Kidney (tissue), 13 donors: ENCODE measurements at regions not wholly inside any gene's neighbourhood (a gene's known extent, or its start where the extent isn't known, plus 50 kb on each side); places are given as distances from the start of the nearest gene placed in this dataset.

ENCODE experiments used
- DNase-seq, 5 donors: peaks; one replicate each; pipeline ENCODE4 v3.0.0-alpha.2; 2013 to 2020
- FAIRE-seq: peaks from 2 replicates; lab custom pipeline; 2012; peaks lifted over from hg19 to GRCh38; lab: Jason Lieb, UNC
- H3K27ac ChIP-seq, 2 donors: one replicate each; pipeline ENCODE4 v1.7.0; 2013; ENCODE audit warnings: low read depth in 2 of 2, low read length in 2 of 2, inconsistent platforms in 1 of 2
- H3K27me3 ChIP-seq: one replicate; pipeline ENCODE4 v1.7.1; 2013; ENCODE audit warnings: low read length, inconsistent platforms; ENCODE audit not compliant: control insufficient read depth, insufficient read depth
- H3K36me3 ChIP-seq, 3 donors: one replicate each; pipeline versions ENCODE4 v1.7.0 to v1.7.1; 2013; ENCODE audit warnings: low read length in 3 of 3, control low read depth in 1 of 3, inconsistent platforms in 1 of 3; ENCODE audit not compliant: insufficient read depth in 3 of 3, control insufficient read depth in 2 of 3
- H3K4me1 ChIP-seq, 3 donors: one replicate each; pipeline versions ENCODE4 v1.7.0 to v1.7.1; 2013; ENCODE audit warnings: low read length in 3 of 3, inconsistent platforms in 1 of 3, low read depth in 1 of 3; ENCODE audit not compliant: control insufficient read depth in 2 of 3, insufficient read depth in 2 of 3
- H3K4me3 ChIP-seq, 3 donors: one replicate each; pipeline versions ENCODE4 v1.7.0 to v1.8.1; 2013; ENCODE audit warnings: low read length in 3 of 3, control low read depth in 1 of 3, inconsistent platforms in 1 of 3
- H3K9ac ChIP-seq, 3 donors: one replicate each; pipeline versions ENCODE4 v1.7.0 to v1.7.1; 2013; ENCODE audit warnings: low read length in 3 of 3, control low read depth in 1 of 3, inconsistent platforms in 1 of 3
- H3K9me3 ChIP-seq, 3 donors: one replicate each; pipeline versions ENCODE4 v1.7.0 to v1.7.1; 2013; ENCODE audit warnings: low read length in 3 of 3, control low read depth in 1 of 3, inconsistent platforms in 1 of 3; ENCODE audit not compliant: control insufficient read depth in 2 of 3, insufficient read depth in 1 of 3
- CTCF ChIP-seq: IDR thresholded peaks from 3 replicates; pipeline ENCODE4 v1.5.1; 2012; ENCODE audit warnings: mild to moderate bottlenecking, moderate library complexity, borderline replicate concordance; ENCODE audit not compliant: insufficient read depth; ENCODE audit errors: extremely low read depth
- intact Hi-C: fragments of 100-400 bp; cut with DNase I; formaldehyde crosslinking; loops from one replicate; pipeline ENCODE4 v1.11.1; 2022
- donor health status: control.
- donor health status: control.
- donor health status: control.
- donor health status: control.
- donor health status: control.
- donor health status: DM: yes; HTN: yes; CAD: no.
- donor health status: Normal renal cell carcinoma (clear cell type).

- Histone ChIP-seq H3K9ac (no peak overlapping the region), H3K9me3 (no peaks in the 10 kb centered on the region), H3K4me3 (no peak overlapping the region), H3K4me1 (peaks cover 0 to 18% (median 6%) of the 10 kb centered on the region in 3 donors), H3K27me3 (no peaks in the 10 kb centered on the region), H3K36me3 (no peaks in the 10 kb centered on the region), H3K27ac (no peak overlapping the region)
- no peak for TF ChIP-seq CTCF
- DNase-seq (peak in 1 of 5 donors; percentile 21), FAIRE-seq (no peak)
- intact Hi-C loops: no loop called here
Measured at GRCh38 chr11:110029714-110030113, 63.5 kb upstream of the ZC3H12C start.

GRCh38 chr11:110031171-110031570, 62.0 kb upstream of the ZC3H12C start:
- Histone ChIP-seq H3K4me1 (peaks cover 0 to 15% (median 6%) of the 10 kb centered on the region in 3 donors), H3K9me3 (no peaks in the 10 kb centered on the region), H3K27ac (no peak overlapping the region), H3K9ac (no peak overlapping the region), H3K36me3 (no peaks in the 10 kb centered on the region), H3K27me3 (no peaks in the 10 kb centered on the region), H3K4me3 (no peak overlapping the region)
- FAIRE-seq (no peak), DNase-seq (no peak)
- no peak for TF ChIP-seq CTCF
- intact Hi-C loops: no loop called here

- Histone ChIP-seq H3K9me3 (no peaks in the 10 kb centered on the region), H3K4me1 (peaks cover 0 to 7% (median 0%) of the 10 kb centered on the region in 3 donors), H3K27me3 (no peaks in the 10 kb centered on the region), H3K36me3 (no peaks in the 10 kb centered on the region), H3K4me3 (no peak overlapping the region), H3K9ac (no peak overlapping the region), H3K27ac (no peak overlapping the region)
- no peak for FAIRE-seq
- DNase-seq: no peak
- TF ChIP-seq CTCF: no peak
- intact Hi-C loops: no loop called here
Measured at GRCh38 chr11:110032259-110032658, 60.9 kb upstream of the ZC3H12C start.

GRCh38 chr11:110032957-110033570, 60.1 kb upstream of the ZC3H12C start:
- intact Hi-C loops: no loop called here

More at GRCh38 chr11:110032957-110033570, 60.1 kb upstream of the ZC3H12C start:
- FAIRE-seq (no peak), DNase-seq (no peak)
- no peak overlapping the region for H3K9ac ChIP-seq
- no peak overlapping the region for H3K27ac ChIP-seq
- no peaks in the 10 kb centered on the region for H3K36me3 ChIP-seq
- no peak overlapping the region for H3K4me3 ChIP-seq
- TF ChIP-seq CTCF: no peak
- H3K27me3 ChIP-seq: no peaks in the 10 kb centered on the region
- H3K4me1 ChIP-seq: no peaks in the 10 kb centered on the region
- no peaks in the 10 kb centered on the region for H3K9me3 ChIP-seq
